H9 (cell line): ENCODE measurements at regions not wholly inside any gene's neighbourhood (a gene's known extent, or its start where the extent isn't known, plus 50 kb on each side); places are given as distances from the start of the nearest gene placed in this dataset.
"Not testable (repeated sequence)": the region's sequence is repeated elsewhere in the genome, so short reads cannot be mapped to it uniquely, and the experiment has no call there.

Source experiments
- DNase-seq: peaks from one replicate; pipeline ENCODE4 v3.0.0-alpha.2; 2017
- H2AFZ ChIP-seq: one replicate; pipeline ENCODE4 v1.6.1; 2013; ENCODE audit warnings: mild to moderate bottlenecking, low read length, control low read depth, moderate library complexity
- H2AK5ac ChIP-seq: 2 replicates; pipeline ENCODE4 v1.6.1; 2013; ENCODE audit warnings: low read length, control low read depth, mixed read lengths; ENCODE audit not compliant: insufficient read length
- H2BK120ac ChIP-seq: one replicate; pipeline ENCODE4 v1.6.1; 2013; ENCODE audit warnings: low read depth, mild to moderate bottlenecking, low read length, control low read depth, inconsistent platforms; ENCODE audit not compliant: poor library complexity, severe bottlenecking
- H2BK12ac ChIP-seq: 2 replicates; pipeline ENCODE4 v1.6.1; 2013; ENCODE audit warnings: low read length, control low read depth, mixed read lengths, low read depth; ENCODE audit not compliant: insufficient read length
- H2BK15ac ChIP-seq: 2 replicates; pipeline ENCODE4 v1.6.1; 2013; ENCODE audit warnings: low read depth, low read length, control low read depth
- H2BK20ac ChIP-seq: one replicate; pipeline ENCODE4 v1.6.1; 2013; ENCODE audit warnings: low read depth, mild to moderate bottlenecking, low read length, control low read depth, inconsistent platforms; ENCODE audit not compliant: poor library complexity, severe bottlenecking
- H2BK5ac ChIP-seq: 2 replicates; pipeline ENCODE4 v1.6.1; 2013; ENCODE audit warnings: low read length, control low read depth, mixed read lengths; ENCODE audit not compliant: insufficient read length
- H3K14ac ChIP-seq: 2 replicates; pipeline ENCODE4 v1.6.1; 2013; ENCODE audit warnings: low read length, control low read depth; ENCODE audit not compliant: insufficient read depth
- H3K18ac ChIP-seq: 2 replicates; pipeline ENCODE4 v1.6.1; 2013; ENCODE audit warnings: low read depth, mild to moderate bottlenecking, mixed read lengths, low read length, control low read depth; ENCODE audit not compliant: insufficient read length
- H3K23ac ChIP-seq: 2 replicates; pipeline ENCODE4 v1.6.1; 2013; ENCODE audit warnings: low read length, control low read depth, mixed read lengths, low read depth; ENCODE audit not compliant: insufficient read length
- H3K23me2 ChIP-seq: 2 replicates; pipeline ENCODE4 v1.6.1; 2013; ENCODE audit warnings: low read depth, mild to moderate bottlenecking, mixed read lengths, low read length, control low read depth; ENCODE audit not compliant: insufficient read length, poor library complexity, severe bottlenecking
- H3K27ac ChIP-seq: 2 replicates; pipeline ENCODE4 v1.5.1; 2013; ENCODE audit warnings: low read length, control low read depth, mixed read lengths, low read depth; ENCODE audit not compliant: insufficient read length
- H3K27me3 ChIP-seq: 2 replicates; pipeline ENCODE4 v1.6.1; 2013; ENCODE audit warnings: low read length, control low read depth, inconsistent platforms; ENCODE audit not compliant: insufficient read depth
- H3K4ac ChIP-seq: 2 replicates; pipeline ENCODE4 v1.6.1; 2013; ENCODE audit warnings: low read depth, mild to moderate bottlenecking, control low read depth, inconsistent platforms, low read length, moderate library complexity
- H3K4me1 ChIP-seq: 2 replicates; pipeline ENCODE4 v1.6.1; 2013; ENCODE audit warnings: low read length, control low read depth, inconsistent platforms; ENCODE audit not compliant: insufficient read depth
- H3K4me2 ChIP-seq: 2 replicates; pipeline ENCODE4 v1.6.1; 2013; ENCODE audit warnings: low read length, control low read depth, mixed read lengths; ENCODE audit not compliant: insufficient read length, insufficient read depth
- H3K56ac ChIP-seq: 2 replicates; pipeline ENCODE4 v1.6.1; 2013; ENCODE audit warnings: low read depth, mild to moderate bottlenecking, mixed read lengths, low read length, control low read depth; ENCODE audit not compliant: insufficient read length
- H3K79me1 ChIP-seq: 2 replicates; pipeline ENCODE4 v1.6.1; 2013; ENCODE audit warnings: low read depth, mild to moderate bottlenecking, moderate library complexity, low read length, control low read depth, inconsistent platforms; ENCODE audit not compliant: insufficient read depth, poor library complexity, severe bottlenecking
- H3K79me2 ChIP-seq: 2 replicates; pipeline ENCODE4 v1.6.1; 2013; ENCODE audit warnings: low read length, control low read depth, inconsistent platforms; ENCODE audit not compliant: insufficient read depth
- H3K9ac ChIP-seq: 2 replicates; pipeline ENCODE4 v1.6.1; 2013; ENCODE audit warnings: low read length, control low read depth, mixed read lengths; ENCODE audit not compliant: insufficient read length; ENCODE audit errors: extremely low read depth
- H3K9me3 ChIP-seq: one replicate; pipeline ENCODE4 v1.6.1; 2013; ENCODE audit warnings: low read depth, low read length, inconsistent platforms; ENCODE audit not compliant: control insufficient read depth
- H3T11ph ChIP-seq: one replicate; pipeline ENCODE4 v1.6.1; 2013; ENCODE audit warnings: mild to moderate bottlenecking, low read length, control low read depth, inconsistent platforms
- H4K20me1 ChIP-seq: one replicate; pipeline ENCODE4 v1.6.1; 2013; ENCODE audit not compliant: control insufficient read depth, insufficient read length, insufficient read depth
- H4K5ac ChIP-seq: 2 replicates; pipeline ENCODE4 v1.6.1; 2013; ENCODE audit warnings: low read depth, mild to moderate bottlenecking, mixed read lengths, low read length, control low read depth; ENCODE audit not compliant: insufficient read length
- H4K8ac ChIP-seq: replicated peaks from 2 replicates; pipeline ENCODE4 v1.6.1; 2013; ENCODE audit warnings: low read length, control low read depth, mixed read lengths, low read depth; ENCODE audit not compliant: insufficient read length
- H4K91ac ChIP-seq: 2 replicates; pipeline ENCODE4 v1.6.1; 2013; ENCODE audit warnings: low read depth, mild to moderate bottlenecking, moderate library complexity, mixed read lengths, low read length, control low read depth; ENCODE audit not compliant: insufficient read length
- H3K27ac Mint-ChIP-seq, 3 experiments: 2 replicates in 2 of 3; 3 replicates in 1 of 3; pipeline ENCODE4 v1.8.0; 2020 to 2021; ENCODE audit warnings: mixed read lengths in 3 of 3, mild to moderate bottlenecking in 1 of 3, moderate library complexity in 1 of 3
- H3K27me3 Mint-ChIP-seq: 2 replicates; pipeline ENCODE4 v1.8.0; 2021; ENCODE audit warnings: low read depth, mild to moderate bottlenecking, moderate library complexity, mixed read lengths
- H3K36me3 Mint-ChIP-seq, 3 experiments: 2 replicates in 2 of 3; 3 replicates in 1 of 3; pipeline ENCODE4 v1.8.0; 2020 to 2021; ENCODE audit warnings: low read depth in 3 of 3, mixed read lengths in 3 of 3; ENCODE audit not compliant: insufficient read depth in 1 of 3
- H3K4me1 Mint-ChIP-seq, 2 experiments: 2 replicates each; pipeline ENCODE4 v1.8.0; 2020; ENCODE audit warnings: mixed read lengths in 2 of 2
- H3K4me3 Mint-ChIP-seq, 2 experiments: 2 replicates in 1 of 2; 3 replicates in 1 of 2; pipeline ENCODE4 v1.8.0; 2020 to 2021; ENCODE audit warnings: mild to moderate bottlenecking in 2 of 2, mixed read lengths in 2 of 2, moderate library complexity in 1 of 2
- H3K9me3 Mint-ChIP-seq, 2 experiments: 2 replicates in 1 of 2; 3 replicates in 1 of 2; pipeline ENCODE4 v1.8.0; 2020; ENCODE audit warnings: mild to moderate bottlenecking in 2 of 2, mixed read lengths in 2 of 2, moderate library complexity in 1 of 2
- CTCF ChIP-seq: fragments of 200-600 bp; sonication (generic); conservative IDR thresholded peaks from 3 replicates; pipeline ENCODE4 v1.8.0; 2021; ENCODE audit warnings: antibody characterized with exemption, mild to moderate bottlenecking
- WGBS: extraction: QIAGEN DNeasy Blood & Tissue Kit; methylation state at CpG from one replicate; pipeline ENCODE4 v1.1.7; 2013; ENCODE audit warnings: missing lambda C conversion rate, low lambda C conversion rate, mixed read lengths; ENCODE audit not compliant: insufficient read length; ENCODE audit errors: extremely low coverage; 5-methylcytosine and 5-hydroxymethylcytosine counted together

- no peaks in the 10 kb centered on the region for H3K27me3 ChIP-seq
- H2BK120ac ChIP-seq = no peak overlapping the region
- H4K8ac ChIP-seq = no peak overlapping the region
- no peak overlapping the region for H3K4me2 ChIP-seq
- H3K4me1 ChIP-seq = no peaks in the 10 kb centered on the region
- Mint-ChIP-seq H3K27me3 (peaks cover 4% of the 10 kb centered on the region), H3K4me1 (no peaks in the 10 kb centered on the region; a peak in 1 of 4 replicates), H3K27ac (no peak overlapping the region), H3K4me3 (no peak overlapping the region), H3K36me3 (no peaks in the 10 kb centered on the region), H3K9me3 (peaks cover 3 to 5% of the 10 kb centered on the region in 2 experiments; a peak in 2 of 5 replicates)
- H2BK5ac ChIP-seq = no peak overlapping the region
- no peak overlapping the region for H3K23ac ChIP-seq
- H3K4ac ChIP-seq = no peak overlapping the region
- no peak overlapping the region for H4K91ac ChIP-seq
- no peaks in the 10 kb centered on the region for H4K20me1 ChIP-seq
- WGBS = no CpG with 5 or more reads among the region's 4 CpGs
- H3K79me2 ChIP-seq = no peaks in the 10 kb centered on the region
- no peak overlapping the region for H3K27ac ChIP-seq
- H2BK20ac ChIP-seq = no peak overlapping the region
- no peak for DNase-seq
- H3K14ac ChIP-seq = no peak overlapping the region
- H2BK15ac ChIP-seq = no peak overlapping the region
- H2AFZ ChIP-seq = no peak overlapping the region
- H3K56ac ChIP-seq = no peak overlapping the region
- H3K9ac ChIP-seq = no peak overlapping the region
- no peaks in the 10 kb centered on the region for H3K9me3 ChIP-seq
- TF ChIP-seq CTCF = no peak
- H3K79me1 ChIP-seq = no peaks in the 10 kb centered on the region
- H2AK5ac ChIP-seq = no peak overlapping the region
- H3K23me2 ChIP-seq = no peaks in the 10 kb centered on the region
- no peak overlapping the region for H4K5ac ChIP-seq
- no peak overlapping the region for H3T11ph ChIP-seq
- no peak overlapping the region for H2BK12ac ChIP-seq
- no peak overlapping the region for H3K18ac ChIP-seq
Measured at GRCh38 chr7:113338071-113338696, 219.8 kb upstream of the SMIM30 start.

- not testable (repeated sequence) for H3K18ac ChIP-seq, H3K79me2 ChIP-seq, H2BK120ac ChIP-seq, H3K9me3 Mint-ChIP-seq, H2BK15ac ChIP-seq, H3K4me1 Mint-ChIP-seq, H3K23me2 ChIP-seq, H2BK5ac ChIP-seq, H3K36me3 Mint-ChIP-seq, H3K4me2 ChIP-seq, H3K9ac ChIP-seq, H3K23ac ChIP-seq, H3K9me3 ChIP-seq, H3K4ac ChIP-seq, H2AK5ac ChIP-seq, H2BK20ac ChIP-seq, H3K4me1 ChIP-seq, H2AFZ ChIP-seq, H3K27ac ChIP-seq, H2BK12ac ChIP-seq, H3T11ph ChIP-seq, H3K79me1 ChIP-seq, DNase-seq, H4K5ac ChIP-seq, H4K91ac ChIP-seq, H3K27me3 Mint-ChIP-seq, H4K20me1 ChIP-seq, H3K27ac Mint-ChIP-seq, H3K56ac ChIP-seq, H4K8ac ChIP-seq, H3K4me3 Mint-ChIP-seq, H3K27me3 ChIP-seq, H3K14ac ChIP-seq
- WGBS = no CpG with 5 or more reads among the region's 1 CpG
Measured at GRCh38 chr7:113336838-113337237, 218.5 kb upstream of the SMIM30 start.
